B cell (primary cell): ENCODE measurements at regions not wholly inside any gene's neighbourhood (a gene's known extent, or its start where the extent isn't known, plus 50 kb on each side); places are given as distances from the start of the nearest gene placed in this dataset.

Experiments used
- ATAC-seq: fragments of 200-7000 bp; cut with Tn5 transposase; one replicate; pipeline ENCODE4 v1.10.0; 2021; ENCODE audit warnings: low read depth, mild to moderate bottlenecking, moderate number of reproducible peaks, moderate library complexity
- CTCF ChIA-PET: fragments of 350-600 bp; sonication (Branson Sonifier 250); formaldehyde crosslinking; loops from one replicate; lab custom pipeline; 2021; ENCODE audit warnings: antibody characterized with exemption, inconsistent platforms; lab: Charles Lee
- POLR2A ChIA-PET: fragments of 350-600 bp; sonication (Branson Sonifier 250); formaldehyde crosslinking; loops from one replicate; lab custom pipeline; 2021; ENCODE audit warnings: antibody characterized with exemption; lab: Charles Lee
- DNase-seq: peaks from one replicate; pipeline ENCODE4 v3.0.0; 2013
- H2AFZ ChIP-seq: 2 replicates; pipeline ENCODE4 v1.6.1; 2012; ENCODE audit warnings: mild to moderate bottlenecking, low read depth, low read length; ENCODE audit not compliant: insufficient read depth, poor library complexity, severe bottlenecking
- H3K27ac ChIP-seq, 2 donors: 1 replicate in 1 of 2; 2 replicates in 1 of 2; pipeline ENCODE4 v1.5.1; 2012 to 2013; ENCODE audit warnings: low read length in 2 of 2, mild to moderate bottlenecking in 2 of 2, moderate library complexity in 1 of 2
- H3K27me3 ChIP-seq, 4 experiments: fragments of 200-600 bp in 1 of 4; sonication (generic) in 1 of 4; replicated peaks in 1 of 4; 1 replicate in 2 of 4; 2 replicates in 2 of 4; pipeline versions ENCODE4 v1.6.1 to v1.7.0; 2013 to 2016; ENCODE audit warnings: low read length in 3 of 4, mild to moderate bottlenecking in 2 of 4, mixed read lengths in 1 of 4, moderate library complexity in 1 of 4; ENCODE audit not compliant: insufficient read depth in 4 of 4, control insufficient read depth in 3 of 4; ENCODE audit errors: control extremely low read depth in 1 of 4
- H3K36me3 ChIP-seq, 2 experiments: replicated peaks in 1 of 2; 1 replicate in 1 of 2; 2 replicates in 1 of 2; pipeline versions ENCODE4 v1.6.1 to v1.7.1; 2013; ENCODE audit warnings: low read length in 1 of 2; ENCODE audit not compliant: insufficient read depth in 2 of 2, control insufficient read depth in 1 of 2; ENCODE audit errors: control extremely low read depth in 1 of 2, extremely low read depth in 1 of 2
- H3K4me1 ChIP-seq, 2 donors: fragments of 200-600 bp in 1 of 2; sonication (generic) in 1 of 2; 1 replicate in 1 of 2; 2 replicates in 1 of 2; pipeline versions ENCODE4 v1.5.1 to v1.6.1; 2013 to 2017; ENCODE audit warnings: low read length in 2 of 2; ENCODE audit not compliant: control insufficient read depth in 2 of 2, insufficient read depth in 2 of 2
- H3K4me2 ChIP-seq: replicated peaks from 2 replicates; pipeline ENCODE3; 2012; ENCODE audit warnings: mild to moderate bottlenecking, low read depth, low read length; ENCODE audit not compliant: poor library complexity, severe bottlenecking
- H3K4me3 ChIP-seq, 5 experiments: fragments of 200-600 bp in 1 of 5; sonication (generic) in 1 of 5; 1 replicate in 3 of 5; 2 replicates in 2 of 5; pipeline versions ENCODE4 v1.5.1 to v1.7.0; 2011 to 2016; ENCODE audit warnings: low read length in 4 of 5, mild to moderate bottlenecking in 4 of 5, low read depth in 2 of 5, control low read depth in 1 of 5, moderate library complexity in 1 of 5; ENCODE audit not compliant: insufficient read depth in 1 of 5; ENCODE audit errors: control extremely low read depth in 1 of 5, extremely low read depth in 1 of 5
- H3K79me2 ChIP-seq: fragments of 200-600 bp; sonication (generic); one replicate; pipeline ENCODE4 v1.6.0; 2016; ENCODE audit warnings: low read length; ENCODE audit not compliant: control insufficient read depth, insufficient read depth
- H3K9ac ChIP-seq: fragments of 200-600 bp; sonication (generic); 2 replicates; pipeline ENCODE4 v1.6.1; 2017; ENCODE audit warnings: mild to moderate bottlenecking, low read length, moderate library complexity
- H3K9me3 ChIP-seq, 3 donors: one replicate each; pipeline versions ENCODE4 v1.6.1 to v1.7.1; 2013; ENCODE audit warnings: low read length in 2 of 3; ENCODE audit not compliant: control insufficient read depth in 2 of 3, insufficient read depth in 1 of 3; ENCODE audit errors: control extremely low read depth in 1 of 3
- H4K20me1 ChIP-seq: 2 replicates; pipeline ENCODE4 v1.6.0; 2012; ENCODE audit warnings: mild to moderate bottlenecking, low read length; ENCODE audit not compliant: insufficient read depth, control insufficient read depth, poor library complexity, severe bottlenecking
- H3K27ac Mint-ChIP-seq: one replicate; pipeline ENCODE4 v1.8.0; 2021; ENCODE audit warnings: mixed read lengths
- H3K27me3 Mint-ChIP-seq: one replicate; pipeline ENCODE4 v1.8.0; 2021; ENCODE audit warnings: mixed read lengths
- H3K4me1 Mint-ChIP-seq: one replicate; pipeline ENCODE4 v1.8.0; 2021; ENCODE audit warnings: mixed read lengths
- H3K4me3 Mint-ChIP-seq: one replicate; pipeline ENCODE4 v1.8.0; 2021; ENCODE audit warnings: mixed read lengths
- H3K9me3 Mint-ChIP-seq: one replicate; pipeline ENCODE4 v1.8.0; 2022; ENCODE audit warnings: mixed read lengths; ENCODE audit not compliant: insufficient read depth
- EZH2 ChIP-seq: IDR thresholded peaks from 2 replicates; pipeline ENCODE4 v1.6.1; 2012; ENCODE audit warnings: borderline replicate concordance, low read depth, mild to moderate bottlenecking, moderate library complexity, low read length; ENCODE audit not compliant: insufficient read depth, poor library complexity, severe bottlenecking
- WGBS: methylation state at CpG from one replicate; pipeline ENCODE4 v1.1.5; 2013; ENCODE audit warnings: missing lambda C conversion rate; ENCODE audit not compliant: insufficient coverage; 5-methylcytosine and 5-hydroxymethylcytosine counted together
- intact Hi-C: fragments of 100-400 bp; cut with micrococcal nuclease; formaldehyde crosslinking; loops from one replicate; pipeline ENCODE4 v1.10.0; 2022
- TF ChIP-seq, protein P1 (sequence below): fragments of 200-600 bp; IDR thresholded peaks from one replicate; pipeline ENCODE4 v1.8.0; 2022; ENCODE audit warnings: antibody characterized with exemption, mild to moderate bottlenecking

DNA sequence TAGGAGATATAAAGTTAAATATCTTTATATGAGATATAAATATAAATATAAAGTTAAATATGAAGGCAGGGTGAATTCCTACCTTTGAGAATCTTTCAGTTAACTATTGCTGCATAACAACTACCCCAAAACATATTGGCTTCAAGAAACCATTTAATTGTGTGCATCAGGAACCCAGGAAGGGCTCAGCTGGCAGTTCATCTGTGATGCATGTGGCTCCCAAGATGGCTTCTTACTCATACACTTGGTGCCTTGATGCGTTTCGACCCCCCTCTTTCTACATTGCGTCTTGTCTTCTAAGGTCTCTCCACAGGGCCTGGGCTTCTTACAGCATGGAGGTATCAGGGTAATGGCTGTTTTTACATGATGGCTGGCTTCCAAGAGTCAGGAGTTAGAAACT is 253.9 kb upstream of the CRY1 start:
- Histone ChIP-seq H3K4me2 (no peak overlapping the region), H2AFZ (no peak overlapping the region), H3K4me1 (no peaks in the 10 kb centered on the region), H4K20me1 (no peaks in the 10 kb centered on the region), H3K9ac (no peak overlapping the region), H3K79me2 (no peaks in the 10 kb centered on the region), H3K4me3 (no peak overlapping the region), H3K27ac (no peak overlapping the region), H3K36me3 (no peaks in the 10 kb centered on the region), H3K27me3 (peaks cover 0 to 4% (median 0%) of the 10 kb centered on the region in 4 experiments), H3K9me3 (no peaks in the 10 kb centered on the region)
- intact Hi-C loops, result no loop called here
- Mint-ChIP-seq H3K4me1 (no peaks in the 10 kb centered on the region), H3K27me3 (peaks cover 19% of the 10 kb centered on the region), H3K4me3 (no peak overlapping the region), H3K9me3 (no peaks in the 10 kb centered on the region), H3K27ac (no peak overlapping the region)
- no peak for ATAC-seq
- WGBS, result no CpG with 5 or more reads among the region's 3 CpGs
- ChIA-PET POLR2A (no interaction called here), CTCF (no interaction called here)
- no peak for DNase-seq
- no peak for TF ChIP-seq EZH2
- TF ChIP-seq, protein P1, sequence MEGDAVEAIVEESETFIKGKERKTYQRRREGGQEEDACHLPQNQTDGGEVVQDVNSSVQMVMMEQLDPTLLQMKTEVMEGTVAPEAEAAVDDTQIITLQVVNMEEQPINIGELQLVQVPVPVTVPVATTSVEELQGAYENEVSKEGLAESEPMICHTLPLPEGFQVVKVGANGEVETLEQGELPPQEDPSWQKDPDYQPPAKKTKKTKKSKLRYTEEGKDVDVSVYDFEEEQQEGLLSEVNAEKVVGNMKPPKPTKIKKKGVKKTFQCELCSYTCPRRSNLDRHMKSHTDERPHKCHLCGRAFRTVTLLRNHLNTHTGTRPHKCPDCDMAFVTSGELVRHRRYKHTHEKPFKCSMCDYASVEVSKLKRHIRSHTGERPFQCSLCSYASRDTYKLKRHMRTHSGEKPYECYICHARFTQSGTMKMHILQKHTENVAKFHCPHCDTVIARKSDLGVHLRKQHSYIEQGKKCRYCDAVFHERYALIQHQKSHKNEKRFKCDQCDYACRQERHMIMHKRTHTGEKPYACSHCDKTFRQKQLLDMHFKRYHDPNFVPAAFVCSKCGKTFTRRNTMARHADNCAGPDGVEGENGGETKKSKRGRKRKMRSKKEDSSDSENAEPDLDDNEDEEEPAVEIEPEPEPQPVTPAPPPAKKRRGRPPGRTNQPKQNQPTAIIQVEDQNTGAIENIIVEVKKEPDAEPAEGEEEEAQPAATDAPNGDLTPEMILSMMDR, result no peak

DNA sequence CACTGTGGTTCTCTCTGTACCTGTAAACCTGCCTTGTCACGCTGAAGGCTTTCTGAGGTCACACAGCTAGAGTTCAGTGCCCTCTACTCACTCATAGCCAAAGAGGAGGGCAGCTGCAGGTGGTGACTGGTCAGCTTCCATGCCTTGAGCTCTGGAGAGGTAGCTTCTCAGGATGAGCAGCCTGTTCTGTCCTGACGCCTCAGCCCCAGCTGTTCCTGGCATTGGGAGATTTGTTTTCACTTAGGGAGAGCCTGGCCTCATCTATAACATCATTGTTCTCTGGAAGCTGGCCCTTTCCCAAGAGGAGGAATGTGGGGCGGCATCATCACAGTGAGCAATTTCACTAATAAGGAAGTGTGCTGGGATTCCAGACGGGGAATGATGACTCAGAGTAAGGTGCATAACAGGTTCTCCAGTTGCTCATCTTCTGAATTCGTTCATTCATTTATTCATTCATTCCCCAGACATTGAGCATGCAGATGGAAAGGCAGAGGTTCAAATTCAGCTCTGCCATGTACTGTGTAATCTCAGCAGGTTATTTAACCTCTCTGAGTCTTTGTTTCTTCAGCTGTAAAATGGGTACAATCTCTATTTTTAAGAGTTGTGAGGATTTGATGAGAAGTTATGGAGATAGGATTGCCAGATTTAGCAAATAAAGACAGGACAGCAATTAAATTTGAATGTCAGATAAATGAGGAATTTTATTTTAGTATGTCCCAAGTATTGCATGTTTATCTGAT is 255.8 kb upstream of the CRY1 start:
- Mint-ChIP-seq H3K4me1 (no peaks in the 10 kb centered on the region), H3K9me3 (no peaks in the 10 kb centered on the region), H3K4me3 (no peak overlapping the region), H3K27ac (no peak overlapping the region), H3K27me3 (peaks cover 9% of the 10 kb centered on the region)
- Histone ChIP-seq H3K4me3 (no peak overlapping the region), H3K36me3 (no peaks in the 10 kb centered on the region), H3K4me1 (no peaks in the 10 kb centered on the region), H3K4me2 (no peak overlapping the region), H3K27me3 (peaks cover 0 to 4% (median 0%) of the 10 kb centered on the region in 4 experiments), H2AFZ (no peak overlapping the region), H3K9me3 (no peaks in the 10 kb centered on the region), H4K20me1 (no peaks in the 10 kb centered on the region), H3K27ac (no peak overlapping the region), H3K9ac (no peak overlapping the region), H3K79me2 (no peaks in the 10 kb centered on the region)
- DNase-seq (no peak), ATAC-seq (no peak)
- POLR2A ChIA-PET, result no interaction called here
- no peak for TF ChIP-seq EZH2
- TF ChIP-seq, protein P1, result no peak
- CTCF ChIA-PET, result no interaction called here
- 83% methylated on average over 3 of the region's 5 CpGs for WGBS
- intact Hi-C loops, result no loop called here
